NB4 (cell line): ENCODE measurements at regions not wholly inside any gene's neighbourhood (a gene's known extent, or its start where the extent isn't known, plus 50 kb on each side); places are given as distances from the start of the nearest gene placed in this dataset.
"Not testable (repeated sequence)": the region's sequence is repeated elsewhere in the genome, so short reads cannot be mapped to it uniquely, and the experiment has no call there.

Experiments used
- DNase-seq: peaks from one replicate; pipeline ENCODE4 v3.0.0; 2010; ENCODE audit warnings: low read depth
- H3K4me3 ChIP-seq: one replicate; pipeline ENCODE4 v1.5.1; 2011; ENCODE audit warnings: mild to moderate bottlenecking, low read depth, low read length, moderate library complexity
- CTCF ChIP-seq: IDR thresholded peaks from one replicate; pipeline ENCODE4 v1.5.1; 2012; ENCODE audit warnings: low read depth, low read length
- MAX ChIP-seq: IDR thresholded peaks from 2 replicates; pipeline ENCODE4 v1.6.1; 2011; ENCODE audit warnings: low read depth, low read length
- MYC ChIP-seq: IDR thresholded peaks from 2 replicates; pipeline ENCODE4 v1.6.1; 2011; ENCODE audit warnings: low read depth, low read length
- POLR2A ChIP-seq: IDR thresholded peaks from 2 replicates; pipeline ENCODE4 v1.6.1; 2011; ENCODE audit warnings: mild to moderate bottlenecking; ENCODE audit not compliant: insufficient read length; ENCODE audit errors: extremely low read depth

GRCh38 chr9:74092491-74092834 lies 404.7 kb upstream of the RORB start:
- H3K4me3 ChIP-seq: no peak overlapping the region
- TF ChIP-seq POLR2A (no peak), CTCF (no peak), MYC (no peak), MAX (no peak)
- no peak for DNase-seq

- not testable (repeated sequence) for H3K4me3 ChIP-seq, DNase-seq
Observed at GRCh38 chr9:74094037-74094436, 403.1 kb upstream of the RORB start.

GRCh38 chr9:74094766-74095165 lies 402.4 kb upstream of the RORB start:
- no peak for TF ChIP-seq MAX
- TF ChIP-seq CTCF: no peak
- no peak for TF ChIP-seq POLR2A
- TF ChIP-seq MYC: no peak
- no peak overlapping the region for H3K4me3 ChIP-seq
- no peak for DNase-seq

GRCh38 chr9:74095925-74096324 lies 401.2 kb upstream of the RORB start:
- no peak overlapping the region for H3K4me3 ChIP-seq
- DNase-seq: no peak
- TF ChIP-seq MYC (no peak), CTCF (no peak), POLR2A (no peak)

GRCh38 chr9:74096420-74096819 lies 400.7 kb upstream of the RORB start:
- DNase-seq: no peak
- H3K4me3 ChIP-seq: no peak overlapping the region
- TF ChIP-seq MYC (no peak), POLR2A (no peak), CTCF (no peak), MAX (no peak)

GRCh38 chr9:74100042-74100441 lies 397.1 kb upstream of the RORB start:
- TF ChIP-seq MAX: no peak
- no peak for TF ChIP-seq MYC
- TF ChIP-seq CTCF: no peak
- TF ChIP-seq POLR2A: no peak

GRCh38 chr9:74102148-74102547 lies 395.0 kb upstream of the RORB start:
- DNase-seq, H3K4me3 ChIP-seq: not testable (repeated sequence)

More at GRCh38 chr9:74100042-74100441, 397.1 kb upstream of the RORB start:
- H3K4me3 ChIP-seq: no peak overlapping the region
- no peak for DNase-seq
